Gastrocnemius medialis (tissue), 4 donors: ENCODE measurements at regions not wholly inside any gene's neighbourhood (a gene's known extent, or its start where the extent isn't known, plus 50 kb on each side); places are given as distances from the start of the nearest gene placed in this dataset.

ENCODE experiments used
- ATAC-seq, 2 donors: fragments of 150-250 bp; one replicate each; pipeline ENCODE4 v1.9.1; 2016
- DNase-seq, 2 donors: peaks; one replicate each; pipeline ENCODE4 v3.0.0-alpha.2; 2019
- H3K27ac ChIP-seq, 4 donors: fragments of 200-600 bp; sonication (generic); 1 replicate in 1 of 4; 2 replicates in 3 of 4; pipeline ENCODE4 v1.5.1; 2016 to 2018; ENCODE audit warnings: mild to moderate bottlenecking in 2 of 4, moderate library complexity in 1 of 4
- H3K27me3 ChIP-seq, 3 donors: fragments of 200-600 bp; sonication (generic) in 2 of 3; 1 replicate in 1 of 3; 2 replicates in 2 of 3; pipeline versions ENCODE4 v1.5.1 to v1.6.0; 2016 to 2019; ENCODE audit warnings: mild to moderate bottlenecking in 1 of 3, moderate library complexity in 1 of 3
- H3K36me3 ChIP-seq, 2 donors: fragments of 200-600 bp; sonication (generic) in 1 of 2; one replicate each; pipeline ENCODE4 v1.5.1; 2017 to 2018
- H3K4me1 ChIP-seq, 2 donors: fragments of 200-600 bp; sonication (generic) in 1 of 2; one replicate each; pipeline ENCODE4 v1.5.1; 2016 to 2017; ENCODE audit warnings: mild to moderate bottlenecking in 2 of 2
- H3K4me3 ChIP-seq, 4 donors: fragments of 200-600 bp; sonication (generic) in 3 of 4; 1 replicate in 1 of 4; 2 replicates in 3 of 4; pipeline ENCODE4 v1.5.1; 2016 to 2019; ENCODE audit warnings: mild to moderate bottlenecking in 2 of 4
- H3K9me3 ChIP-seq, 3 donors: fragments of 200-600 bp; sonication (generic) in 2 of 3; 1 replicate in 1 of 3; 2 replicates in 2 of 3; pipeline ENCODE4 v1.5.1; 2016 to 2019
- POLR2A ChIP-seq, 2 donors: fragments of 450-650 bp; IDR thresholded peaks; one replicate each; pipeline ENCODE4 v1.6.1; 2017; ENCODE audit warnings: antibody characterized with exemption in 2 of 2, mild to moderate bottlenecking in 2 of 2, moderate library complexity in 2 of 2
- in situ Hi-C, 4 donors: fragments of 200-750 bp; cut with MboI; loops; one replicate each; pipeline versions ENCODE4 v1.15.0 to v1.8.0; 2017; ENCODE audit warnings: low sequenced_read_pairs in 4 of 4
- intact Hi-C: fragments of 100-400 bp; cut with DNase I; formaldehyde crosslinking; loops from one replicate; pipeline ENCODE4 v1.15.1; 2023; ENCODE audit warnings: low total_unique reads
- TF ChIP-seq, protein P1 (sequence below), 5 experiments: fragments of 450-650 bp in 3 of 5; fragments of 200-600 bp in 2 of 5; sonication (generic) in 2 of 5; IDR thresholded peaks in 4 of 5; conservative IDR thresholded peaks in 1 of 5; 1 replicate in 4 of 5; 2 replicates in 1 of 5; pipeline ENCODE4 v1.5.1; 2016 to 2019; ENCODE audit warnings: antibody characterized with exemption in 5 of 5, mild to moderate bottlenecking in 3 of 5, moderate library complexity in 3 of 5

DNA sequence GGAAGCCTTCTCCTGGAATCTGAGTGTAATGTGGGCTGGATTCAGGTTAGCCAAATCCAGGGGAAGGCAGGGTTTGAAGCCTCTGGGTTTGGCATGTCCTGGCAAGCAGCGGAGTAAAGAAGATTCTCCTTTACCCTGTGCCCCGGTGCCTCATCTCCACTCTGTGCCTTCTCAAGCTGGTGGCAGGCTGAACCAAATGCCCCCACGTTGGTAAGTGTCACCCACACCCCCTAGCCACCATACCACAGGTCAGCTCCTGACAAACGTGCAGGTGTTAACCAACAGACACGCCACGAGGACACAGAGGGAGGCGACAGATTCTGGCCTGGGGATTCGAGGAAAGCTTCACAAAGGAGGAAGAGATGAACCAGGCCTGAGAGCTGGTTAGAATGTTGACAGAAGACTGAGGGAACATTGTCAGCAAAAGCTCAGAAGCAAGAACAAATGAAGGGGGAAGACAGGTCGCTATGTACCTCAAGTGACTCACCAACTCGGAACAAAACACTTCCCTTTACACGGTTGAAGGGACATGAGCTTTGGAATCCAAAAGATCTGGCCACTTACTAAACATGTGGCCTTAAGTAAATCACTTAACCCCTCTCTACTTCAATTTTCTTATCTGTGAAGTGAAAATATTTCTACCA, 85.2 kb upstream of the LCLAT1 start:
- TF ChIP-seq, protein P1, sequence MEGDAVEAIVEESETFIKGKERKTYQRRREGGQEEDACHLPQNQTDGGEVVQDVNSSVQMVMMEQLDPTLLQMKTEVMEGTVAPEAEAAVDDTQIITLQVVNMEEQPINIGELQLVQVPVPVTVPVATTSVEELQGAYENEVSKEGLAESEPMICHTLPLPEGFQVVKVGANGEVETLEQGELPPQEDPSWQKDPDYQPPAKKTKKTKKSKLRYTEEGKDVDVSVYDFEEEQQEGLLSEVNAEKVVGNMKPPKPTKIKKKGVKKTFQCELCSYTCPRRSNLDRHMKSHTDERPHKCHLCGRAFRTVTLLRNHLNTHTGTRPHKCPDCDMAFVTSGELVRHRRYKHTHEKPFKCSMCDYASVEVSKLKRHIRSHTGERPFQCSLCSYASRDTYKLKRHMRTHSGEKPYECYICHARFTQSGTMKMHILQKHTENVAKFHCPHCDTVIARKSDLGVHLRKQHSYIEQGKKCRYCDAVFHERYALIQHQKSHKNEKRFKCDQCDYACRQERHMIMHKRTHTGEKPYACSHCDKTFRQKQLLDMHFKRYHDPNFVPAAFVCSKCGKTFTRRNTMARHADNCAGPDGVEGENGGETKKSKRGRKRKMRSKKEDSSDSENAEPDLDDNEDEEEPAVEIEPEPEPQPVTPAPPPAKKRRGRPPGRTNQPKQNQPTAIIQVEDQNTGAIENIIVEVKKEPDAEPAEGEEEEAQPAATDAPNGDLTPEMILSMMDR (IDR thresholded peaks at IDR 0.05 in 4 of 5, conservative IDR thresholded peaks at IDR 0.05 in 1 of 5) = no peak
- TF ChIP-seq POLR2A (IDR thresholded peaks at IDR 0.05) = no peak
- ATAC-seq (no peak), DNase-seq (no peak)
- in situ Hi-C loops (no loop called here), intact Hi-C loops (no loop called here)
- no peaks in the 10 kb centered on the region for H3K9me3 ChIP-seq
- H3K27me3 ChIP-seq = no peaks in the 10 kb centered on the region
- peak overlapping the region in 1 of 4 donors; percentile 21 for H3K27ac ChIP-seq
- H3K4me3 ChIP-seq = no peak overlapping the region
- peaks cover 0 to 16% of the 10 kb centered on the region in 2 donors for H3K4me1 ChIP-seq
- H3K36me3 ChIP-seq = no peaks in the 10 kb centered on the region

DNA sequence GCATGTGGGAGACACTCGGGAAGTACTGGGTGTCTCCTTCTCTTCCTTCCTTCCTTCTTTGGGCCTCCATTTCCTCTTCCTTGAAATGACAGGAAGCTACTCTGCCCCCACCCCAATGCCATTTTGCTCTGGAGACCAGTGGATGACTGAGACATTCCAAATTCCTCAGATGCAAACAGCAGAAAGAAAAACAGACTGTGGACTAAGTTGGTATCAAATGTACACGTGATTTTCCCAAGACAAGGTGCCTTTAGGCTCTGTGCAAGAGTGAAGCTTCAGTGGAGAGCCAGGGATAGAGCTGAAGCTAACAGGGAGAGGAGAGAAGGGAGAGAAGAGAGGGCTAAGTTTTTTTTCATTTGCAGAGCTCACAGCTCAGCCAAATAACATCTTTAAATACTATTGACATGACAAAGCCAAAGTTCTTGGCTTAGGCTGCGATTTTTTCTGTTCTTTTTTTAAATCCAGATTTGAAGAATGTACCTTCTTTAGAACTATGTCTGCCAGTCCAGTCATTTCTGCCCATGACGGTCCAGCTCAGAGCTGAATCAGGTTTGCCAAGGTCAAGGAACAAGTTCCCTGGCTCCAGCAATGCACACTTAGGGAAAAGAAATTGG, 84.5 kb upstream of the LCLAT1 start:
- H3K36me3 ChIP-seq = no peaks in the 10 kb centered on the region
- intact Hi-C loops (no loop called here), in situ Hi-C loops (no loop called here)
- TF ChIP-seq POLR2A (IDR thresholded peaks at IDR 0.05) = no peak
- TF ChIP-seq, protein P1 (IDR thresholded peaks at IDR 0.05 in 4 of 5, conservative IDR thresholded peaks at IDR 0.05 in 1 of 5) = no peak
- ATAC-seq = no peak
- peaks cover 0 to 16% of the 10 kb centered on the region in 2 donors for H3K4me1 ChIP-seq
- H3K4me3 ChIP-seq = no peak overlapping the region
- H3K9me3 ChIP-seq = no peaks in the 10 kb centered on the region
- no peaks in the 10 kb centered on the region for H3K27me3 ChIP-seq
- no peak for DNase-seq
- H3K27ac ChIP-seq = no peak overlapping the region

DNA sequence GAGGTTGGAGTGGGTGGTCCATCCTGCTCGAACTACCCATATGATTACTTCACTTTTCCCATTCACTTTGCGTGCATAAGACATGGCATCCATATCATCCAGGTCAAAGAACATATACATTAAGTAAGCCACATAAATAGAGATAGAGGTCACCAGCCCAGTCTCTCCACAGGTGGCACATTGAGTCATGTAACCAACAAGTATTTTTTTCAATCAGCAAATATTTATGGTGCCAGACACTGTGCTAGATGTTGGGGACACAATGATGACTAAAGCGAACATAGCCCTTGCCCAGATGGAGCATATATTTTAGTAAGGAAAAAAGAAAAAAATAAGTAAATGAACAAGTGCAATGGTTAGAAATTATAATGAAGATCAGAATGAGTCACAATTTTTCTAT, 83.6 kb upstream of the LCLAT1 start:
- in situ Hi-C loops = no loop called here
- peaks cover 0 to 16% of the 10 kb centered on the region in 2 donors for H3K4me1 ChIP-seq

DNA sequence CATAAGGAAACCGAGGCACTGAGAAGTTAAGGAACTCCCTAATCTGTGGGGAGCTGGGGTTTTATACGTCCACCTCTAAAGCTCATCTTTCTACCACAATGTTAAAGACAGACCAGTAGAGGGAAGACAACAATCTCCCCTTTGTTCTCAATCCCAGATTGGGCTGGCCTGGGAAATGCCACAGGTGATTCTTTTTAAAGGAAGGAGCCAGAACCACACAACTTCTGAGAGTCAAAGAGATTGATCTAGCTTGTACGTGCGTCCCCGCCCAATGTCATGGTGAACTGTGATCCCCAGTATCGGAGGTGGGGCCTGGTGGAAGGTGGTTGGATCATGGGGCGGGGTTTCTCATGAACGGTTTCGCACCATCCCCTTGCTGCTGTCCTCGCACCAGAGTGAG, 81.8 kb upstream of the LCLAT1 start:
- TF ChIP-seq, protein P1 (IDR thresholded peaks at IDR 0.05 in 4 of 5, conservative IDR thresholded peaks at IDR 0.05 in 1 of 5) = no peak
- TF ChIP-seq POLR2A (IDR thresholded peaks at IDR 0.05) = no peak
- H3K27ac ChIP-seq = no peak overlapping the region
- H3K9me3 ChIP-seq = no peaks in the 10 kb centered on the region
- H3K36me3 ChIP-seq = no peaks in the 10 kb centered on the region
- H3K4me3 ChIP-seq = no peak overlapping the region
- peaks cover 0 to 7% of the 10 kb centered on the region in 2 donors for H3K4me1 ChIP-seq
- ATAC-seq = no peak
- DNase-seq = no peak
- in situ Hi-C loops = no loop called here
- no peaks in the 10 kb centered on the region for H3K27me3 ChIP-seq
- intact Hi-C loops = no loop called here

More for the DNA sequence above, 83.6 kb upstream of the LCLAT1 start:
- no peak overlapping the region for H3K4me3 ChIP-seq
- TF ChIP-seq, protein P1 (IDR thresholded peaks at IDR 0.05 in 4 of 5, conservative IDR thresholded peaks at IDR 0.05 in 1 of 5) = no peak
- no peak for TF ChIP-seq POLR2A (IDR thresholded peaks at IDR 0.05)
- no peaks in the 10 kb centered on the region for H3K9me3 ChIP-seq
- no peaks in the 10 kb centered on the region for H3K36me3 ChIP-seq
- intact Hi-C loops = no loop called here
- no peak for ATAC-seq
- H3K27me3 ChIP-seq = no peaks in the 10 kb centered on the region
- no peak overlapping the region for H3K27ac ChIP-seq
- no peak for DNase-seq
